Limb (tissue), 2 donors: ENCODE measurements at regions not wholly inside any gene's neighbourhood (a gene's known extent, or its start where the extent isn't known, plus 50 kb on each side); places are given as distances from the start of the nearest gene placed in this dataset.
A peak's percentile ranks its signal among the peaks of the same experiment; 100 is the strongest.
"Not testable (repeated sequence)": the region's sequence is repeated elsewhere in the genome, so short reads cannot be mapped to it uniquely, and the experiment has no call there.

Experiments used
- DNase-seq, 2 donors: peaks; one replicate each; pipeline ENCODE4 v3.0.0-alpha.2; 2016; ENCODE audit errors: extremely low spot score in 2 of 2

- no peak for DNase-seq
Measured at GRCh38 chr1:229710746-229711145, 84.7 kb downstream of the URB2 start.

- no peak for DNase-seq
Measured at GRCh38 chr1:229714306-229714705, 88.3 kb downstream of the URB2 start.

GRCh38 chr1:229714964-229715603, 89.0 kb downstream of the URB2 start:
- DNase-seq, result no peak

GRCh38 chr1:229716069-229716468, 90.0 kb downstream of the URB2 start:
- peak; percentile 59 to 67 for DNase-seq

- no peak for DNase-seq
Measured at GRCh38 chr1:229716704-229717103, 90.7 kb downstream of the URB2 start.

GRCh38 chr1:229717786-229718576, 91.9 kb downstream of the URB2 start:
- DNase-seq, result peak in 1 of 2 donors; percentile 55

GRCh38 chr1:229726061-229726460, 100.0 kb downstream of the URB2 start:
- no peak for DNase-seq

GRCh38 chr1:229729916-229730315, 103.9 kb downstream of the URB2 start:
- no peak for DNase-seq

GRCh38 chr1:229730573-229730972, 104.5 kb downstream of the URB2 start:
- no peak for DNase-seq

- no peak for DNase-seq
Measured at GRCh38 chr1:229732061-229732460, 106.0 kb downstream of the URB2 start.

GRCh38 chr1:229736376-229736775, 110.3 kb downstream of the URB2 start:
- no peak for DNase-seq

- not testable (repeated sequence) for DNase-seq
Measured at GRCh38 chr1:229742614-229743013, 116.6 kb downstream of the URB2 start.

GRCh38 chr1:229749992-229750391, 123.9 kb downstream of the URB2 start:
- DNase-seq, result no peak

GRCh38 chr1:229751610-229752009, 125.6 kb downstream of the URB2 start:
- no peak for DNase-seq

GRCh38 chr1:229752679-229753078, 126.6 kb downstream of the URB2 start:
- DNase-seq, result no peak

GRCh38 chr1:229753764-229754551, 127.9 kb downstream of the URB2 start:
- DNase-seq, result no peak

- DNase-seq, result no peak
Measured at GRCh38 chr1:229756666-229757065, 130.6 kb downstream of the URB2 start.

GRCh38 chr1:229757226-229757625, 131.2 kb downstream of the URB2 start:
- no peak for DNase-seq

GRCh38 chr1:229758101-229759036, 132.3 kb downstream of the URB2 start:
- DNase-seq, result no peak

- no peak for DNase-seq
Measured at GRCh38 chr1:229759037-229759435, 133.0 kb downstream of the URB2 start.

- DNase-seq, result no peak
Measured at GRCh38 chr1:229759586-229759985, 133.5 kb downstream of the URB2 start.
